ENCODE measurements at regions not wholly inside any gene's neighbourhood (a gene's known extent, or its start where the extent isn't known, plus 50 kb on each side); places are given as distances from the start of the nearest gene placed in this dataset.

- TF ChIP-seq EGR1 (IDR thresholded peaks at IDR 0.05): no peak
- TF ChIP-seq MAX (IDR thresholded peaks at IDR 0.05): no peak
- TF ChIP-seq REST (IDR thresholded peaks at IDR 0.05; ENCODE audit: low read depth): no peak
- no peak for TF ChIP-seq RAD21 (IDR thresholded peaks at IDR 0.05; ENCODE audit: low read depth)
- TF ChIP-seq FOXM1 (IDR thresholded peaks at IDR 0.05; ENCODE audit: borderline replicate concordance, low read depth): no peak
- TF ChIP-seq CEBPB (IDR thresholded peaks at IDR 0.05): no peak
- no peak for TF ChIP-seq TCF12 (IDR thresholded peaks at IDR 0.05; ENCODE audit: low read depth)
- no peak for TF ChIP-seq TAF1 (IDR thresholded peaks at IDR 0.05; ENCODE audit: low read depth)
- no peak for TF ChIP-seq YY1 (IDR thresholded peaks at IDR 0.05; ENCODE audit: low read depth)
- no peak for TF ChIP-seq EP300 (IDR thresholded peaks at IDR 0.05; ENCODE audit: borderline replicate concordance)
- TF ChIP-seq TEAD4 (IDR thresholded peaks at IDR 0.05): no peak
- no peak for TF ChIP-seq ZBTB7A (IDR thresholded peaks at IDR 0.05; ENCODE audit: low read depth)
- TF ChIP-seq CREB1 (IDR thresholded peaks at IDR 0.05; ENCODE audit: low read depth): no peak
- TF ChIP-seq NFIC (IDR thresholded peaks at IDR 0.05): no peak
- TF ChIP-seq, protein P1, sequence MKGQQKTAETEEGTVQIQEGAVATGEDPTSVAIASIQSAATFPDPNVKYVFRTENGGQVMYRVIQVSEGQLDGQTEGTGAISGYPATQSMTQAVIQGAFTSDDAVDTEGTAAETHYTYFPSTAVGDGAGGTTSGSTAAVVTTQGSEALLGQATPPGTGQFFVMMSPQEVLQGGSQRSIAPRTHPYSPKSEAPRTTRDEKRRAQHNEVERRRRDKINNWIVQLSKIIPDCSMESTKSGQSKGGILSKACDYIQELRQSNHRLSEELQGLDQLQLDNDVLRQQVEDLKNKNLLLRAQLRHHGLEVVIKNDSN (IDR thresholded peaks at IDR 0.05): no peak
Measured at GRCh38 chr7:88700725-88701124, 58.8 kb upstream of the ZNF804B start.

DNA sequence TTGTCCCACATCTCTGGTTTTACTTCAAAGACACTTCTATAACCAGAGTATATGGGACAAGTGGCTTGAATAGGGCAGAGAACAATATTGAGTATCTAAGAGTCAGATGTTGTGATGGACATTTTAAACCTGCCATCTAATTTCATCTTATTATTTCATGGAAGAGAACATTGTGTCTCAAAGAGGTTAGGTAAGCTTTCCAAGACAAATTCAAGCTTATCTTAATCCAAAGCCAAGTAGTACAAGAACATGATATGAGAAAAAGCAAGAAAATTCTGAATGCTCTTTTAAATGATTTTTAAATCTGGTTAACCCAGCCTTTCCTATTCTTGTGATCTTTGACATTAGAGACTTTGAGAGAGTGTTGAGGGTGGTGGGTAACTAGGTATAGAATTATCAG is 65.3 kb upstream of the ZNF804B start:
- TF ChIP-seq FOXM1 (IDR thresholded peaks at IDR 0.05; ENCODE audit: borderline replicate concordance, low read depth) (no peak), CREB1 (IDR thresholded peaks at IDR 0.05; ENCODE audit: low read depth) (no peak), YY1 (IDR thresholded peaks at IDR 0.05; ENCODE audit: low read depth) (no peak), REST (IDR thresholded peaks at IDR 0.05; ENCODE audit: low read depth) (no peak), RAD21 (IDR thresholded peaks at IDR 0.05; ENCODE audit: low read depth) (no peak), TAF1 (IDR thresholded peaks at IDR 0.05; ENCODE audit: low read depth) (no peak), CEBPB (IDR thresholded peaks at IDR 0.05) (no peak), EP300 (IDR thresholded peaks at IDR 0.05; ENCODE audit: borderline replicate concordance) (no peak), ZBTB7A (IDR thresholded peaks at IDR 0.05; ENCODE audit: low read depth) (no peak)
- TF ChIP-seq, protein P1 (IDR thresholded peaks at IDR 0.05): no peak

DNA sequence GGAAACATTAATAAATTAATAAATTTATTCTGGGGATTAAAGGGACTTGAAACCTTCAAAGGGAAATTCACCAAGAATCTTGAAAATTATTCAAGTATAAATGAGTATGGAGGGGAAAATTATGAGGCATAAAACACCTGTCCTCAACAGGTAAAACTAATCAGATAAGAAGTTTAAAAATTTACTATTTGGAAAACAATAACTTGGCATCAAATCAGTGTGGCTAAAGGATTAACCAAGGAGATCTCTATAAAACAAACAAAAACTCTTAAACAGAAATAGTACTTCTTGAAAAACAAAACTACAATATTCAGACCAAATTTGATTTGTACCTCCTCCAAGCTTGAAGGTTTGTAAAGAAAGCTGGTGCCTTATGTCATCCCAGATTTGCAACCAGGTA is 66.4 kb upstream of the ZNF804B start:
- no peak for TF ChIP-seq NFIC (IDR thresholded peaks at IDR 0.05)
- TF ChIP-seq RAD21 (IDR thresholded peaks at IDR 0.05; ENCODE audit: low read depth): no peak
- TF ChIP-seq, protein P1 (IDR thresholded peaks at IDR 0.05): no peak
- TF ChIP-seq REST (IDR thresholded peaks at IDR 0.05; ENCODE audit: low read depth): no peak
- no peak for TF ChIP-seq MAX (IDR thresholded peaks at IDR 0.05)
- TF ChIP-seq FOXM1 (IDR thresholded peaks at IDR 0.05; ENCODE audit: borderline replicate concordance, low read depth): no peak
- TF ChIP-seq CEBPB (IDR thresholded peaks at IDR 0.05): no peak
- no peak for TF ChIP-seq YY1 (IDR thresholded peaks at IDR 0.05; ENCODE audit: low read depth)
- TF ChIP-seq TEAD4 (IDR thresholded peaks at IDR 0.05): no peak
- TF ChIP-seq TAF1 (IDR thresholded peaks at IDR 0.05; ENCODE audit: low read depth): no peak
- no peak for TF ChIP-seq EP300 (IDR thresholded peaks at IDR 0.05; ENCODE audit: borderline replicate concordance)
- TF ChIP-seq ZBTB7A (IDR thresholded peaks at IDR 0.05; ENCODE audit: low read depth): no peak
- no peak for TF ChIP-seq EGR1 (IDR thresholded peaks at IDR 0.05)
- TF ChIP-seq CREB1 (IDR thresholded peaks at IDR 0.05; ENCODE audit: low read depth): no peak
- no peak for TF ChIP-seq TCF12 (IDR thresholded peaks at IDR 0.05; ENCODE audit: low read depth)

DNA sequence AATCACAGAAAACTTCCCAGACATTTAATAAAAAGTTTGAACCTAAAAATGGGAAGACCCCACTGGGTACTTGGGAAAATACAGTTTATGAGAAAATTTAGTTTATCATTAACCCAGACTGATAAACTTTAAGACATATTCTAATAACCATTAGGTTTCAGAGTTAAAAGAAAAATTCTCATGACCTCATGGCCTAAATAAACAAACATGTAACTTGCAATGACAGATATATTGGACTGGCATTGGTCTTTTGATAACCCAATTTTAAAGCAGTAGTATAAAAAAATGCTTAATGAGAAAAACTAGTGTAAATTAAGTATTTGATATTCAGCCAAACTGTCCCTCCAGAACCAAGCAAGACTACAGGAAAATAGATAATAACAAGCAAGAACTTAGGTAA is 67.0 kb upstream of the ZNF804B start:
- TF ChIP-seq TCF12 (IDR thresholded peaks at IDR 0.05; ENCODE audit: low read depth) (no peak), EGR1 (IDR thresholded peaks at IDR 0.05) (no peak), MAX (IDR thresholded peaks at IDR 0.05) (no peak), TEAD4 (IDR thresholded peaks at IDR 0.05) (no peak), REST (IDR thresholded peaks at IDR 0.05; ENCODE audit: low read depth) (no peak), TAF1 (IDR thresholded peaks at IDR 0.05; ENCODE audit: low read depth) (no peak), CREB1 (IDR thresholded peaks at IDR 0.05; ENCODE audit: low read depth) (no peak), CEBPB (IDR thresholded peaks at IDR 0.05) (no peak), FOXM1 (IDR thresholded peaks at IDR 0.05; ENCODE audit: borderline replicate concordance, low read depth) (no peak), ZBTB7A (IDR thresholded peaks at IDR 0.05; ENCODE audit: low read depth) (no peak), NFIC (IDR thresholded peaks at IDR 0.05) (no peak)
- TF ChIP-seq, protein P1 (IDR thresholded peaks at IDR 0.05): no peak
